ENCODE measurements at regions not wholly inside any gene's neighbourhood (a gene's known extent, or its start where the extent isn't known, plus 50 kb on each side); places are given as distances from the start of the nearest gene placed in this dataset.

DNA sequence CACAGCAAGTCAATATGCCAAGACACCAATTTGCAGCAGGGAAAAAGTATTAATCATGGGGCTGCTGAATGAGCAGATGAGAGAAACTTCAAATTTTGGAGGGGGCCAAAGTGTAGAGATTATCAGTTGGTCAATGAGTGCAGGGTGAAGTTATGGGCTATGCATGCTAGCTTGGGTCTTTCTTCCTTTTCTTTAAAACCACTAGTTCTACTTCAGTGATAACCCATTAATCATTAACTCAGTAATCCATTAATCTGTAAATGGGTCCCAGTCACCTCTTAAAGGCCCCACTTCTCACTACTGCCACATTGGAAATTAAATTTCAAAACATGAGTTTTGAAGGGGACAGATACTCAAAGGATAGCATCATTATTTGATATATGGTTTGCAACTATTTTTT, 688.6 kb upstream of the ADGRL4 start:
- CTCF ChIA-PET (ENCODE audit: low intra/inter-chr PET ratio, low total read pairs): no interaction called here
- no peak for TF ChIP-seq KMT2B (CRISPR knock-in tag; IDR thresholded peaks at IDR 0.05)
- TF ChIP-seq BCL6 (CRISPR knock-in tag; IDR thresholded peaks at IDR 0.05): no peak
- no peak for TF ChIP-seq XRCC5 (optimal IDR thresholded peaks at IDR 0.05; ENCODE audit: low read length)
- TF ChIP-seq TCF7 (IDR thresholded peaks at IDR 0.05; ENCODE audit: low read depth): no peak
- FAIRE-seq: no peak

DNA sequence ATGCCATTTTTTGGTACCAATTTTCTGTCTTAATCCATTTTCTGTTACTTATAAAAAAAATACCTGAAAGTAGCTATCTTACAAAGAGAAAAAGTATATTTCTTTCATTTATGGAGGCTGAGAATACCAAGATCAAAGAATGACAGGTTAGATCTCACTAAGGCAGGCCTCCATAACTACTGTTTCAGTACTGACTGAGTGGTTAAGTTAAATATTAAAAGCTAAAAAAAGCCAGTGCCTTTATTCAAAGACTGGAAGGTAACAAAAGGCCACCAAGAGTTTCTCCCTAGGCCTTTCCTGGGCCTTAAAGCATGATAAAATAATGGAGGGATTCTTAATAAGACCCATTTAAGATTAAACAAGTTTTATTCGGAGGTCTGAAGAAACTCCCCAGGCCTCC, 687.7 kb upstream of the ADGRL4 start:
- in situ Hi-C loops (cut with HindIII; ENCODE audit: extremely low pct_ligation_motif_present, low pct_unique_long_range_greater_than_20kb) (no loop called here), intact Hi-C loops (cut with micrococcal nuclease; ENCODE audit: unreplicated experiment) (no loop called here)
- no peaks in the 10 kb centered on the region for H3K36me3 ChIP-seq (replicated peaks in 1 of 2; ENCODE audit: control insufficient read depth in 1 of 2, insufficient read depth in 2 of 2, low read length in 2 of 2)
- H3K9me3 ChIP-seq (ENCODE audit: low read length): peaks cover 61% of the 10 kb centered on the region
- BruUV-seq (replicated peaks): no TSS peak
- WGBS (ENCODE audit: low lambda C conversion rate): 35% methylated on average over 1 of the region's 1 CpG
- ChIA-PET POLR2A (no interaction called here), CTCF (ENCODE audit: low intra/inter-chr PET ratio, low total read pairs) (no interaction called here)
- H3K4me2 ChIP-seq (ENCODE audit: low read depth, low read length): no peak overlapping the region
- no peak overlapping the region for H3K4me3 ChIP-seq (replicated peaks in 1 of 3; ENCODE audit: insufficient read depth in 1 of 3, low read depth in 2 of 3, low read length in 3 of 3)
- H4K20me1 ChIP-seq (ENCODE audit: insufficient read depth, low read length): no peaks in the 10 kb centered on the region
- DNase-seq (ENCODE audit: low spot score) (no peak), ATAC-seq (no peak), FAIRE-seq (no peak)
- TF ChIP-seq YEATS4 (CRISPR knock-in tag; IDR thresholded peaks at IDR 0.05; ENCODE audit: borderline replicate concordance) (no peak), RORA (CRISPR knock-in tag; IDR thresholded peaks at IDR 0.05) (no peak)
- H3K4me1 ChIP-seq (ENCODE audit: insufficient read depth, low read length): no peaks in the 10 kb centered on the region
- no peak overlapping the region for H3K27ac ChIP-seq (ENCODE audit: extremely low read length, insufficient read depth, low read length)
- no peak overlapping the region for H3K9ac ChIP-seq (ENCODE audit: insufficient read depth, low read depth, low read length)
- no peak overlapping the region for H2AFZ ChIP-seq (ENCODE audit: low read length)
- no peaks in the 10 kb centered on the region for H3K27me3 ChIP-seq (ENCODE audit: control insufficient read depth in 1 of 2, insufficient read depth in 2 of 2, low read length in 2 of 2)
- H3K79me2 ChIP-seq (ENCODE audit: insufficient read depth, low read length): no peaks in the 10 kb centered on the region

More for the DNA sequence above, 688.6 kb upstream of the ADGRL4 start:
- Histone ChIP-seq H3K36me3 (replicated peaks in 1 of 2; ENCODE audit: control insufficient read depth in 1 of 2, insufficient read depth in 2 of 2, low read length in 2 of 2) (no peaks in the 10 kb centered on the region), H3K79me2 (ENCODE audit: insufficient read depth, low read length) (no peaks in the 10 kb centered on the region), H3K9ac (ENCODE audit: insufficient read depth, low read depth, low read length) (no peak overlapping the region), H3K4me1 (ENCODE audit: insufficient read depth, low read length) (no peaks in the 10 kb centered on the region), H3K9me3 (ENCODE audit: low read length) (peaks cover 52% of the 10 kb centered on the region), H3K4me3 (replicated peaks in 1 of 3; ENCODE audit: insufficient read depth in 1 of 3, low read depth in 2 of 3, low read length in 3 of 3) (no peak overlapping the region), H2AFZ (ENCODE audit: low read length) (no peak overlapping the region), H3K27ac (ENCODE audit: extremely low read length, insufficient read depth, low read length) (no peak overlapping the region), H4K20me1 (ENCODE audit: insufficient read depth, low read length) (no peaks in the 10 kb centered on the region), H3K4me2 (ENCODE audit: low read depth, low read length) (no peak overlapping the region), H3K27me3 (ENCODE audit: control insufficient read depth in 1 of 2, insufficient read depth in 2 of 2, low read length in 2 of 2) (no peaks in the 10 kb centered on the region)
- ATAC-seq (no peak), DNase-seq (ENCODE audit: low spot score) (no peak)
- intact Hi-C loops (cut with micrococcal nuclease; ENCODE audit: unreplicated experiment): no loop called here
- BruUV-seq (replicated peaks): no TSS peak
- POLR2A ChIA-PET: no interaction called here
- in situ Hi-C loops (cut with HindIII; ENCODE audit: extremely low pct_ligation_motif_present, low pct_unique_long_range_greater_than_20kb): no loop called here

Measured in HepG2 (cell line).